GM19328 (cell line): ENCODE measurements at regions not wholly inside any gene's neighbourhood (a gene's known extent, or its start where the extent isn't known, plus 50 kb on each side); places are given as distances from the start of the nearest gene placed in this dataset.
"Not testable (repeated sequence)": the region's sequence is repeated elsewhere in the genome, so short reads cannot be mapped to it uniquely, and the experiment has no call there.

ENCODE experiments used
- ATAC-seq: cut with Tn5 transposase; IDR thresholded peaks from one replicate; pipeline ENCODE4 v1.9.1; 2021; ENCODE audit warnings: mild to moderate bottlenecking, moderate library complexity; ENCODE audit not compliant: unreplicated experiment

DNA sequence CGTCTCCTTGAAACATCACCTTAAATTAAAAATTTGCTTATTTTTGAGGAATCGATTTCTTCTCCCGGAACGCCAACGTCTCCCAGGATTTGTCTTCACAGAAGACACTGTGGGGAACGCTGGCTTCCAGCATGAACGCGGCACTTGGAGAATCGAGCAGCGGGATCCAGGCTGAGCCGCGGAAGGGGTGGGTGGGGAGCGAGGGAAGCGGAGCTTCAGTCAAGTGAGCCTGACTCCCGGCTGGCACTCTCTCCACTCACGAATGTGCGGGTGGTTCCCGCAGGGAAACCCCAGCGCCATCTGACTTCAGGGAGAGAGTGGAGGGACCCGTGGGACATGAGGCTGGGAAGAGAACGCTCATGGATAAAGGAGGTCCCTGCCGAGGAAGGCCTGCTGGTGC is 506.0 kb upstream of the TMEM132C start:
- no peak for ATAC-seq

GRCh38 chr12:127761880-127762279 is 505.1 kb upstream of the TMEM132C start:
- no peak for ATAC-seq

- no peak for ATAC-seq
Measured at GRCh38 chr12:127767656-127768055, 499.3 kb upstream of the TMEM132C start.

DNA sequence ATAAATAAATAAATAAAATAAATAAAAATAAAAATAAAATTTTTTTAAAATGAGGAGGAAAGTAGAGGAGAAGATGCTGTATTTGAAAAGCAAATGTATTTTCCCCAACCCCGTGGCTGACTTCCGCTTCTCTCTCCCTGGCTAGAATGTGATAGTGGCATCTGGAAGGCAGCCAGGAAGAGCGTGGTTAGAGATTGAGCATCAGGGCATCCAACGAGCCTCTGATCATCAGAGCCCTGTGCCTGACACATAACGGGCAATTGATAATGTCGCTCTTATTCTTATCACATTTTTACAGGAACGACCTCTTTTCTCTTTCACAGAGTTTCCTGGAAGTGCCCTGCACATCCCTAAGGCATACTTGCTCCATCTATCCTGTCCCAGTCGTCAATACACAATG is 496.9 kb upstream of the TMEM132C start:
- no peak for ATAC-seq

GRCh38 chr12:127771546-127771945 is 495.4 kb upstream of the TMEM132C start:
- no peak for ATAC-seq

GRCh38 chr12:127773520-127773919 is 493.4 kb upstream of the TMEM132C start:
- ATAC-seq = no peak

- no peak for ATAC-seq
Measured at GRCh38 chr12:127774828-127775227, 492.1 kb upstream of the TMEM132C start.

GRCh38 chr12:127779301-127780045 is 487.5 kb upstream of the TMEM132C start:
- ATAC-seq = no peak

DNA sequence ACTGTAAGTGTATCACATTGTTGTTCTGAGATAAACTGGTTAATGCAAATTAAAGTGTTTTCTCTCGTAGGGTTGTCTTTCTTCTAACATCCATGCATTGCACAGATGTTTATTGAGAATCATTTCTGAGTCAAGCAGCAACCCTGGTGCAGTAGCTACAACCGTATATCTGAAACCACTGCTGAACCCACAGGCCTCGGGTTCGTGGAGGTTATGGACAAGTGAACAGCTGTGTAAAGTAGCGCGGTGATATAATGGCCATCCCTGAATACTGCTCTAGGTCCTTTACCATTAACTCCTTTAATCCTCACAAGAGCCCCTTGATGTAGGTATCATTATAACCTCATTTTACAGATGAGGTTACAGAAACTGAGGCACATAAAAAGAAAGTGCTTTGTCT is 486.1 kb upstream of the TMEM132C start:
- ATAC-seq = no peak

GRCh38 chr12:127781336-127781735 is 485.6 kb upstream of the TMEM132C start:
- ATAC-seq = no peak

GRCh38 chr12:127785540-127785939 is 481.4 kb upstream of the TMEM132C start:
- no peak for ATAC-seq

- no peak for ATAC-seq
Measured at GRCh38 chr12:127785986-127786590, 480.9 kb upstream of the TMEM132C start.

GRCh38 chr12:127787544-127787943 is 479.4 kb upstream of the TMEM132C start:
- ATAC-seq = no peak

GRCh38 chr12:127790376-127790775 is 476.6 kb upstream of the TMEM132C start:
- no peak for ATAC-seq

GRCh38 chr12:127791217-127791616 is 475.8 kb upstream of the TMEM132C start:
- ATAC-seq = no peak

DNA sequence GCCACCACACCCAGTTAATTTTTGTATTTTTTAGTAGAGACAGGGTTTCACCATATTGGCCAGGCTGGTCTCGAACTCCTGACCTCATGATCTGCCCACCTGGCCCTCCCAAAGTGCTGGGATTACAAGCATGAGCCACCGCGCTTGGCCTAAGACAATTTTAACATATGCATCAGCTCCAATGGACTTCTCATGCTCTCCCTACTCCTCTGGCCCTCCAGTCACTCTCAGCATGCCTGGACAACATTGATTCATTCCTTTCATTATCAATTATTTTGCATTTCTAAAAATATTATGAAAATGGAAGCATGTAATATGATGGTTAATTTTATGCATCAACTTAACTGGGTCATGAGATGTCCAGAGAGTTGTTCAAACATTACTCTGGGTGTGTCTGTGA is 469.1 kb upstream of the TMEM132C start:
- ATAC-seq = no peak

DNA sequence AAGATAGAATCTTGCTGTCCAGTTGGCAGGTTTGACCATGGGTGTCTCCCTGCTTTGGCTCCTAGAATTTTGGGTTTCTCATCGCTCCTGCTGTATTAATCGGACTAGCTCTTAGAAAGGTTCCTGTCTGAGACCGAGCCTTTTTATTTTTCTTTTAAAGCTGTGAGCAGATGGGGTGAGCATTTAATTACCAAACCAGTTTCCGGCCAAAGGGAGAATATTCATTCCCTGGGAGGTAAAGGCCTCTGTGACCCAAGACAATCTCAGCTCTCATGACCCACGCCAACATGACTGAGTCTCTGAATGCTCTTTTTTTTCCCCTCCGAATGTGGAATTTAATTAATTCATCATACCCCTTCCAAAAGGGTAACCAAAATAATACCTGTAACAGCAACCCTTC is 464.7 kb upstream of the TMEM132C start:
- no peak for ATAC-seq

DNA sequence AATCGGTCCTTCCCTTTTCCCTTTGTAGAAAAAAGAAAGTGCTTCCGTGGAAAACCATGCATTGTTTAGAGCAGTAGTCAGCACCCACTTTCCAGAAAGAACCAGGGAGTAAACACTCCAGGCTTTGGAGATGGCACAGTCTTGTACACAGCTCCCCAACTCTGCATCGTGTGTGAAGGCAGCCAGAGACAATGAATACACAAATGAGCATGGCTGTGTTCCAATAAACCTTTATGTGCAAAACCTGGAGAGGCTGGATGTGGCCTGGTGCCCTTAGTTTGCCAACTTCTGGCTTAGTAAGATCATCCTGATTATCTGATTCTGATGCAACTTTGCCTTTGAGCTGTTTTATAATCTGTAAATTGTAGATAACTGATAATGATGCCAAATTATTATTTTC is 463.4 kb upstream of the TMEM132C start:
- no peak for ATAC-seq

GRCh38 chr12:127809275-127809674 is 457.7 kb upstream of the TMEM132C start:
- no peak for ATAC-seq

- no peak for ATAC-seq
Measured at GRCh38 chr12:127810041-127810440, 456.9 kb upstream of the TMEM132C start.

GRCh38 chr12:127810459-127810858 is 456.5 kb upstream of the TMEM132C start:
- not testable (repeated sequence) for ATAC-seq

- ATAC-seq = no peak
Measured at GRCh38 chr12:127811988-127812387, 455.0 kb upstream of the TMEM132C start.

DNA sequence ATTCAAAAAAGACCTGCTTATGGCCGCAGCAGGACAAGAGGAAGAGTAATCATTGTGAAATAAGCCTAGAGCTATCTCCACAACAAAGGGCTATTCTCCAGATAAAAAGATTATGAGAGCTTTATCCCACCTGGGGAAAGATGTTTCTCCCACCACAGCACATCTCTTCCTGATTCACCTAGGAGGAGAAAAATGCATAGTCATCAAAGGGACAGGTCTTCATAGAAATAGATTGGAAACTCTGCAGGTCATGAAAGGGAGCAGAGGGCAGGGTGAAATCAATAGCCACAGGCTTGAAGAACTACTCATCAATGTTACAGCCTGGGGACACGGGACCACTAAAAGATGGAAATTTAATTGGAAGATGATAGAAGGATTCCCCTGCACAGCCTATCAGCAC is 453.8 kb upstream of the TMEM132C start:
- no peak for ATAC-seq
